GM23338 (cell line): ENCODE measurements at regions not wholly inside any gene's neighbourhood (a gene's known extent, or its start where the extent isn't known, plus 50 kb on each side); places are given as distances from the start of the nearest gene placed in this dataset.

ENCODE experiments used
- CTCF ChIP-seq, 2 experiments: fragments of 200-600 bp in 1 of 2; sonication (generic) in 1 of 2; conservative IDR thresholded peaks; 2 replicates each; pipeline versions ENCODE4 v1.5.1 to v1.6.1; 2016 to 2017; ENCODE audit warnings: antibody characterized with exemption in 2 of 2, low read depth in 2 of 2, mild to moderate bottlenecking in 2 of 2, moderate library complexity in 1 of 2
- NANOG ChIP-seq: IDR thresholded peaks from 2 replicates; pipeline ENCODE4 v1.6.1; 2016; ENCODE audit warnings: antibody characterized with exemption, borderline replicate concordance
- POLR2AphosphoS5 ChIP-seq: IDR thresholded peaks from 2 replicates; pipeline ENCODE4 v1.6.1; 2016; ENCODE audit warnings: antibody characterized with exemption, low read depth

DNA sequence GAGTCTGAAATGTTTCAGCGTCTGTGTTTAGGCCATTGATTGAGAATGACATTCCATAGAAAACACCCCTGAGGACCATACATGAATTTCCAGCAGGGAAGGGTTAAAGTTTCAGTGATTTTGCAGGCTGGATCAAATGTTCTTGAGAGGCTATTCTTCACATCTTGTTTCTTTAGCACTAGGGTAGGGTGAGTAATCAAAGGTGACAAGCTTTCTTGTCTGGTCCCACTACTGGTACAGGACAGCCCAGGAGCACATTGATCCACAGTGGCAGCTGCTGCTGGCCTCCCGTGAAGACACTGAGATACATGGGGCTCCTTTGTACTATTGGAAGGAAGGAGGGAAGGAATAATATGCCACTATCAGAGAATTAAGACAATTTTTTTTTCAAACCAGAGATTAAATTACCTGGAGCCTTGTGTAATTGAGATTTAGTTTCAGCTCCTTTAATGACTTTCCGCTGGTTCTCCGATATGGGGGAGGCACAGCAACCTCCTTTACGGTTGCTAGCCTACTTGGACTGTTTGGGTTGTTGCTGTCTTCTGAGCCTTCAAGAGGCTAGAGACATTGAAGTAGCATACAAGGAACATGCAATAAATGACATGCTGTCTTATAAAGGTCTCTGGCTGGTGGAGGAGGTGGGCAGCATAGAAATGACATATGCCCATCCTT is 368.9 kb downstream of the SOX11 start:
- no peak for TF ChIP-seq POLR2AphosphoS5
- TF ChIP-seq CTCF (conservative IDR thresholded peaks at IDR 0.05; ENCODE audit: low read depth in 2 of 2) = no peak
- no peak for TF ChIP-seq NANOG
